ENCODE measurements at regions not wholly inside any gene's neighbourhood (a gene's known extent, or its start where the extent isn't known, plus 50 kb on each side); places are given as distances from the start of the nearest gene placed in this dataset.

- H3K4me3 ChIP-seq (ENCODE audit: low read depth, low read length), result no peak overlapping the region
- DNase-seq (ENCODE audit: low read depth), result no peak
- no peak for TF ChIP-seq CTCF (conservative IDR thresholded peaks at IDR 0.05; ENCODE audit: low read depth, low read length)
Observed at GRCh38 chr6:21740376-21741124, 147.0 kb downstream of the SOX4 start.

- DNase-seq (ENCODE audit: low read depth), result no peak
- no peak for TF ChIP-seq CTCF (conservative IDR thresholded peaks at IDR 0.05; ENCODE audit: low read depth, low read length)
- no peak overlapping the region for H3K4me3 ChIP-seq (ENCODE audit: low read depth, low read length)
Observed at GRCh38 chr6:21741221-21742109, 147.9 kb downstream of the SOX4 start.

- no peak overlapping the region for H3K4me3 ChIP-seq (ENCODE audit: low read depth, low read length)
- DNase-seq (ENCODE audit: low read depth), result no peak
- no peak for TF ChIP-seq CTCF (conservative IDR thresholded peaks at IDR 0.05; ENCODE audit: low read depth, low read length)
Observed at GRCh38 chr6:21742238-21742660, 148.7 kb downstream of the SOX4 start.

GRCh38 chr6:21744331-21744730 lies 150.8 kb downstream of the SOX4 start:
- no peak for TF ChIP-seq CTCF (conservative IDR thresholded peaks at IDR 0.05; ENCODE audit: low read depth, low read length)
- no peak overlapping the region for H3K4me3 ChIP-seq (ENCODE audit: low read depth, low read length)
- no peak for DNase-seq (ENCODE audit: low read depth)

- DNase-seq (ENCODE audit: low read depth), result no peak
- no peak overlapping the region for H3K4me3 ChIP-seq (ENCODE audit: low read depth, low read length)
- TF ChIP-seq CTCF (conservative IDR thresholded peaks at IDR 0.05; ENCODE audit: low read depth, low read length), result no peak
Observed at GRCh38 chr6:21745543-21746337, 152.2 kb downstream of the SOX4 start.

GRCh38 chr6:21747441-21747840 lies 153.9 kb downstream of the SOX4 start:
- no peak for TF ChIP-seq CTCF (conservative IDR thresholded peaks at IDR 0.05; ENCODE audit: low read depth, low read length)
- no peak for DNase-seq (ENCODE audit: low read depth)
- no peak overlapping the region for H3K4me3 ChIP-seq (ENCODE audit: low read depth, low read length)
